ENCODE measurements at regions not wholly inside any gene's neighbourhood (a gene's known extent, or its start where the extent isn't known, plus 50 kb on each side); places are given as distances from the start of the nearest gene placed in this dataset.
A peak's percentile ranks its signal among the peaks of the same experiment; 100 is the strongest.

DNA sequence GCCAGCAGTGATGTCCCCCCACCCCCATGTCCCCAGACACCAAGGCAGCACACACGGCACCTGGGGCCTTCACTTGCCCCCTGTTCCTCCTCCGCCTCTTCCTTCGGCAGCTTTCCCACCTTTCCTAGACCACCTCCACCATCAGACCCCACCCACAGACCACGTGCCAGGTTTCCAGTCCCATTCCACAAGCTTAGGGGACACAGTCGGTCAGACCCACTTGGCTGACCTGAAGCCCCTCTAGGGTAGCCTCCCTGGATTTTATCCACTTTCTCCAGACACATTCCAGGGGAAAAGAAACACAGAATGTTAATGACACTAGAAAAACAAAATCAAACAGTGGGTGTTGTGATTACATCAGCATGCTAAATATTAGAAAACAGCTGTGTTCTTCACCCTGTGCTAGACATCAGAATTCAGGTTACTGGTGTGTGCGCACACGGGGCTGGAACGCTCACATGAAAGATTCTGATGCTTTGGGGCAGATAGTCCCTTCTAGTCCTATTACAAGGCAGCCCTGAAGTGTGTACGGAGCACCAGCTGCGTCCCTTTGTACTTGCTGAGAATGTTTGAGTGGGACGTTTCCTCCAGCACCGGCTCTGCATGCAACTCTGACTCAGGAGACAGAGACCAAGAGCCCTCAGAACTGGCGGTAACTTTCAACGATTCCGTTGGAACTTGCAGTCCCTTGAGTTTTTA is 75.5 kb upstream of the PPP2R2D start:
- peak in 1 of 2 experiments; percentile 29 for DNase-seq
- intact Hi-C loops (cut with micrococcal nuclease; ENCODE audit: unreplicated experiment): no loop called here
- no peaks in the 10 kb centered on the region for H3K36me3 ChIP-seq (ENCODE audit: control insufficient read depth, insufficient read depth, low read length)
- ChIA-PET POLR2A (no interaction called here), CTCF (interaction anchor here (0.7 kb wide), 1 partner anchor 1933 kb away, joined by 3 read pairs; no protein-coding TSS in a partner anchor)
- TF ChIP-seq, protein P1, sequence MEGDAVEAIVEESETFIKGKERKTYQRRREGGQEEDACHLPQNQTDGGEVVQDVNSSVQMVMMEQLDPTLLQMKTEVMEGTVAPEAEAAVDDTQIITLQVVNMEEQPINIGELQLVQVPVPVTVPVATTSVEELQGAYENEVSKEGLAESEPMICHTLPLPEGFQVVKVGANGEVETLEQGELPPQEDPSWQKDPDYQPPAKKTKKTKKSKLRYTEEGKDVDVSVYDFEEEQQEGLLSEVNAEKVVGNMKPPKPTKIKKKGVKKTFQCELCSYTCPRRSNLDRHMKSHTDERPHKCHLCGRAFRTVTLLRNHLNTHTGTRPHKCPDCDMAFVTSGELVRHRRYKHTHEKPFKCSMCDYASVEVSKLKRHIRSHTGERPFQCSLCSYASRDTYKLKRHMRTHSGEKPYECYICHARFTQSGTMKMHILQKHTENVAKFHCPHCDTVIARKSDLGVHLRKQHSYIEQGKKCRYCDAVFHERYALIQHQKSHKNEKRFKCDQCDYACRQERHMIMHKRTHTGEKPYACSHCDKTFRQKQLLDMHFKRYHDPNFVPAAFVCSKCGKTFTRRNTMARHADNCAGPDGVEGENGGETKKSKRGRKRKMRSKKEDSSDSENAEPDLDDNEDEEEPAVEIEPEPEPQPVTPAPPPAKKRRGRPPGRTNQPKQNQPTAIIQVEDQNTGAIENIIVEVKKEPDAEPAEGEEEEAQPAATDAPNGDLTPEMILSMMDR (IDR thresholded peaks at IDR 0.05; ENCODE audit: insufficient read depth in 1 of 2, low read depth in 1 of 2, low read length in 1 of 2, severe bottlenecking in 1 of 2, unreplicated experiment in 1 of 2): no peak
- no TSS peak for BruUV-seq (replicated peaks)
- H3K9me3 ChIP-seq: no peaks in the 10 kb centered on the region
- no peak overlapping the region for H3K4me3 ChIP-seq (ENCODE audit: low read depth, low read length)
- H3K36me3 Mint-ChIP-seq (ENCODE audit: insufficient read depth, unreplicated experiment): no peaks in the 10 kb centered on the region
- no peaks in the 10 kb centered on the region for H3K4me1 Mint-ChIP-seq (ENCODE audit: low read depth, unreplicated experiment)
- peaks cover 3% of the 10 kb centered on the region for H3K27me3 Mint-ChIP-seq (ENCODE audit: insufficient read depth, unreplicated experiment)
- H3K27me3 ChIP-seq (replicated peaks; ENCODE audit: control insufficient read depth, insufficient read depth, low read length): no peaks in the 10 kb centered on the region
- 0 out of 2 replicates have a peak, but pooled peaks cover 4% of the 10 kb centered on the region for H3K4me1 ChIP-seq
- H3K4me3 Mint-ChIP-seq (ENCODE audit: unreplicated experiment): no peak overlapping the region
- H3K27ac Mint-ChIP-seq (ENCODE audit: unreplicated experiment): peak overlapping the region; percentile 47
- no peaks in the 10 kb centered on the region for H3K9me3 Mint-ChIP-seq (ENCODE audit: unreplicated experiment)

DNA sequence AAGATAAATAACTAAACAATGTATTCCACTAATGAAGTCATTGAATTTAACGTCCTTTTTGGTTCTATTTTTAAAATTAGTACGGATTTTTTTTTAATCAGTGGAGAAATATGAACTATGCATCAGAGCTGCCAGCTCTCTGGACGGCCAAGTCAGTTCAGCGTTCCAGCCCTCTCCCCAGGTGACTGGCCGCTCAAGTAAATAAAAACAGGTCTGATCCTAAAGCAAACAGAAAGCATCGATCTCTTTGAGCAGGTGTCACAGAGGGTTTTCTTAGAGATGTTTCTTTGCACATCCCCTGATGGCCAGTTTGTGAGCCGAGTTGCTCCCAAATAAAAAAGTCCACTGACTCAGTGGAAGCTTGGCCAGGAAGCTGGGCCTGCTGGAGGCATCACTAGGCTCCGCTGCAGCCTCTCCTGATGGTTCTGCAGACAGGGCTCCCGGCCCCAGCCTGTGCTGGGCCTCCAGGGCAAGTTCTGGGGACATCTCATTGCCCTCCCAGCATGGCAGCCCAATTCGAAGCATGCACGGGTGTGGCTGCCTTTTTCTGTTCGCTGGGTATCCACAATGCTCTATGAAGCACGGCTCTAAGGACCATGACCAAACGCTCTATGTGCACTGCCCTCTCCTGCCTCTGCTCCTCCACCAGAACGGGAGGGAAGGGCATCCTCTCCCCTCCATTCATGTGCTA is 74.7 kb upstream of the PPP2R2D start:
- H3K9me3 Mint-ChIP-seq (ENCODE audit: unreplicated experiment): no peaks in the 10 kb centered on the region
- H3K9me3 ChIP-seq: no peaks in the 10 kb centered on the region
- H3K4me3 Mint-ChIP-seq (ENCODE audit: unreplicated experiment): no peak overlapping the region
- no peaks in the 10 kb centered on the region for H3K4me1 Mint-ChIP-seq (ENCODE audit: low read depth, unreplicated experiment)
- H3K36me3 ChIP-seq (ENCODE audit: control insufficient read depth, insufficient read depth, low read length): no peaks in the 10 kb centered on the region
- ChIA-PET POLR2A (no interaction called here), CTCF (interaction anchor here (0.7 kb wide), 1 partner anchor 1934 kb away, joined by 3 read pairs; no protein-coding TSS in a partner anchor)
- TF ChIP-seq, protein P1 (IDR thresholded peaks at IDR 0.05; ENCODE audit: insufficient read depth in 1 of 2, low read depth in 1 of 2, low read length in 1 of 2, severe bottlenecking in 1 of 2, unreplicated experiment in 1 of 2): no peak
- peaks cover 3% of the 10 kb centered on the region for H3K27me3 Mint-ChIP-seq (ENCODE audit: insufficient read depth, unreplicated experiment)
- no peak overlapping the region for H3K4me3 ChIP-seq (ENCODE audit: low read depth, low read length)
- H3K27me3 ChIP-seq (replicated peaks; ENCODE audit: control insufficient read depth, insufficient read depth, low read length): no peaks in the 10 kb centered on the region
- peak in 1 of 2 experiments; percentile 16 for DNase-seq
- H3K4me1 ChIP-seq: 0 out of 2 replicates have a peak, but pooled peaks cover 4% of the 10 kb centered on the region
- H3K27ac Mint-ChIP-seq (ENCODE audit: unreplicated experiment): no peak overlapping the region
- BruUV-seq (replicated peaks): no TSS peak
- H3K36me3 Mint-ChIP-seq (ENCODE audit: insufficient read depth, unreplicated experiment): no peaks in the 10 kb centered on the region
- intact Hi-C loops (cut with micrococcal nuclease; ENCODE audit: unreplicated experiment): no loop called here

DNA sequence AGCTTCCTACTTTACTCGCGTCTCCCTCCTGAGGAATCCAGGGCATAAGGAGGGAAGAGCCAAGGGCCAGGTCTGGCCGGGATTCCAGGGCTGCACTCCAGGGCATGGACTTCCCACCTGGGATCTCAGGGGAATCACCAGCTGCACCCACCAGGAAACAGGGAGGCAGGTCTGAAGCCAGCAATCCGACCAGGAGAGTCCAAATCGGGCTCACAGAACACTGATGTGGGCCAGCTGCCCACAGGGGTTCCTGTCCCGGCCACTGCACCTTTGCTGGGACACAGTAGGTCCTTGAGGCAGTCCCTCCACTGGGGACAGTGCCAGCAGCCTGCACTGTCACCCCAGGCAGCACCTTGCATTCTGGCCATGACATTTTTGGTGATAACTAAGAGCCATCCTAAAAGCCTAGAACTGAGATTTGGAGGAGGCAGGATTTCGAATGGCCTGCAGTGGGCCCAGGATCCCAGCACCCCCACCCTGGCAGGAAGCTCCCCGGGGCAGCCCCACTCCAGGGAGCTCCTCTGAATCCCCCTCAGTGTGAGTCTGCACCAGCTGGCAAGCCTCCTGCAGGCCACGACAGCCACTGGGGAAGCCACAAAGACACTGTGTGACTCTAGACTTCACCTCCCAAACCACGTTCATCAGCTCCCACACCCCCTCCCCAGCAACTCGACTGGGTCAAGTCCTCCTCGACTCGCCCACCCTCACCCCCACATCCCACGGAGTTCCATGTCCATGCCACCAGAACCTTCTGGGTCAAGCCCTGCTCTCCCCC is 71.5 kb upstream of the PPP2R2D start:
- Mint-ChIP-seq H3K4me1 (ENCODE audit: low read depth, unreplicated experiment) (peaks cover 7% of the 10 kb centered on the region), H3K27ac (ENCODE audit: unreplicated experiment) (no peak overlapping the region), H3K4me3 (ENCODE audit: unreplicated experiment) (no peak overlapping the region), H3K36me3 (ENCODE audit: insufficient read depth, unreplicated experiment) (no peaks in the 10 kb centered on the region), H3K9me3 (ENCODE audit: unreplicated experiment) (no peaks in the 10 kb centered on the region), H3K27me3 (ENCODE audit: insufficient read depth, unreplicated experiment) (peaks cover 10% of the 10 kb centered on the region)
- ChIA-PET CTCF (no interaction called here), POLR2A (no interaction called here)
- Histone ChIP-seq H3K4me1 (0 out of 2 replicates have a peak, but pooled peaks cover 4% of the 10 kb centered on the region), H3K9me3 (no peaks in the 10 kb centered on the region), H3K27me3 (replicated peaks; ENCODE audit: control insufficient read depth, insufficient read depth, low read length) (no peaks in the 10 kb centered on the region), H3K36me3 (ENCODE audit: control insufficient read depth, insufficient read depth, low read length) (no peaks in the 10 kb centered on the region), H3K4me3 (ENCODE audit: low read depth, low read length) (no peak overlapping the region)
- TF ChIP-seq, protein P1 (IDR thresholded peaks at IDR 0.05; ENCODE audit: insufficient read depth in 1 of 2, low read depth in 1 of 2, low read length in 1 of 2, severe bottlenecking in 1 of 2, unreplicated experiment in 1 of 2): no peak
- intact Hi-C loops (cut with micrococcal nuclease; ENCODE audit: unreplicated experiment): no loop called here
- no TSS peak for BruUV-seq (replicated peaks)
- DNase-seq: peak in 1 of 2 experiments; percentile 22

Data from Caco-2 (cell line).